Fibroblast of skin of right quadriceps (primary cell): ENCODE measurements at regions not wholly inside any gene's neighbourhood (a gene's known extent, or its start where the extent isn't known, plus 50 kb on each side); places are given as distances from the start of the nearest gene placed in this dataset.
"Not testable (repeated sequence)": the region's sequence is repeated elsewhere in the genome, so short reads cannot be mapped to it uniquely, and the experiment has no call there.

ENCODE experiments used
- DNase-seq: peaks from one replicate; pipeline ENCODE4 v3.0.0-alpha.2; 2013

DNA sequence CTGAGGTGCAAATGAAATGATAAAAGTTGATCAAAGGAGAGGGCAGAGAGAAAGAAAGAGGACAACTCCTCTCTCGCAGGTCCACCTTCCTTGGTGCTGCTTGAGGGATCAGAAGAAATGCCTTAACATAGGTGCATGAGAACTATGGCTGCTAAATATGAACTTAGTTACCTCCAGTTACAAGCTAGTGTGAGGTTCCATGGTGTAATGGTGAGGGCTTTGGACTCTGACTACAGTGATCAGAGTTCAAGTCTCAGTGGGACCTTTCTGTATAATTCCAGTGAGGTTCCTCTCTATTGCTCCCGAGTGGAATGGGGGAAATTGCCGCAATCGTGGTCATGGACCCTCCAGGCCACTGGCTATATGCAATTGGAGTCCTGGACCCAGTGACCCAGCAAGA lies 387.3 kb downstream of the FAM72C start:
- DNase-seq, result no peak

DNA sequence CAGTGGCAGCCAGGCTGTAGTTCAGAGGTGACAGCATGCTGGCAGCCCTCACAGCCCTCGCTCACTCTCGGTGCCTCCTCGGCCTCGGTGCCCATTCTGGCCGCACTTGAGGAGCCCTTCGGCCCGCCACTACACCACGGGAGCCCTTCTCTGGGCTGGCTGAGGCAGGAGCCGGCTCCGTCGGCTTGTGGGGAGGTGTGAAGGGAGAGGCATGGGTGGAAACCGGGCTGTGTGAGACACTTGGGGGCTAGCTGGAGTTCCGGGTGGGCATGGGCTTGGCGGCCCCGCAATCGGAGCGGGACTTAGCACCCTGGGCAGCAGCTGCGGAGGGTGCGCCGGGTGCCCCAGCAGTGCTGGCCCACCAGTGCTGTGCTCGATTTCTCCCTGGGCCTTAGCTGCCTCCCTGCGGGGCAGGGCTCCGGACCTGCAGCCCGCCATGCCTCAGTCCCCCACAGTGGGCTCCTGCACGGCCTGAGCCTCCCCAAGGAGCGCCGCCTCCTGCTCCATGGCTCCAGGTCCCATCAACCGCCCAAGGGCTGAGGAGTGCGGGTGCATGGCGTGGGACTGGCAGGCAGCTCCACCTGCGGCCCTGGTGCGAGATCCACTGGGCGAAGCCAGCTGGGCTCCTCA lies 396.8 kb downstream of the FAM72C start:
- DNase-seq, result no peak

GRCh38 chr1:143572661-143573060 lies 399.1 kb downstream of the FAM72C start:
- not testable (repeated sequence) for DNase-seq

- DNase-seq, result not testable (repeated sequence)
These were observed 408.0 kb downstream of the FAM72C start for GRCh38 chr1:143563761-143564160.

DNA sequence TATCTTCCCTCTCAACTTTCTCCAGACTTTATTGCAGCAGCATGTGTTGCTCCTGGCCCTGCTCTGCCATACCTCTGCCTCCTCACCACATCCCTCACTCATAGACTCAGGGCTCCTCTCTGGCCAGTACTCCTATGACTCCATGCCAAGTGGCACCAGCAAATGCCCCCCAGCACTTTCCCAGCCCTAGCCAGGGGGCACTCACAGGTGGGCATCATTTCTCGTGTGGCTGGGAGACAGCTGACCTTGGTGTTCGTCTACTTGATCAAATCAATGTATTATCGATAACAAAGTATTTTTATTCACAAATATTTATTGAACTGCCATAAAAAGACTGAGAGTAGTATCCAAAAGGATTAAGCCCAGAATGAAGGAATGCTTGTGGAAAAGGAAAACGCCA lies 418.2 kb downstream of the FAM72C start:
- no peak for DNase-seq

- not testable (repeated sequence) for DNase-seq
These were observed 467.1 kb downstream of the FAM72C start for GRCh38 chr1:143504703-143505102.

- not testable (repeated sequence) for DNase-seq
These were observed 467.7 kb downstream of the FAM72C start for GRCh38 chr1:143504080-143504479.

- not testable (repeated sequence) for DNase-seq
These were observed 468.7 kb downstream of the FAM72C start for GRCh38 chr1:143503048-143503447.

- DNase-seq, result not testable (repeated sequence)
These were observed 469.7 kb downstream of the FAM72C start for GRCh38 chr1:143502038-143502437.

- DNase-seq, result not testable (repeated sequence)
These were observed 473.6 kb downstream of the FAM72C start for GRCh38 chr1:143498059-143498749.

DNA sequence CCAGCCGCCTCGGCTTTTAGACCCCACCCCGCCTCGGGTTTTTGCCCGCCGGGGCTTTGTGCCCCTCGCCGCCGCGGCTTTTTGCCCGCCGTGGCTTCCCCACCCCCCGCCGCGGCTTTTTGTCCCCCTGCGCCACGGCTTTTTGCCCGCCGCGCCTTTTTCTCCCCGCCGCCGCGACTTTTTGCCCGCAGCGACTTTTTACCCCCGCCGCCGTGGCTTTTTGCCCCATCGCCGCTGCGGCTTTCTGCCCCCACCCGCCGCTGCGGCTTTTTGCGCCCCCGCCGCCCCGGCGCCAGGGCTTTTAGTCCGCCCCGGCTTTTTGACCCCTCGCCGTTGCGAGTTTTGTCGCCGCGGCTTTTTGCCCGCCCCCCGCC lies 474.4 kb downstream of the FAM72C start:
- DNase-seq, result no peak

DNA sequence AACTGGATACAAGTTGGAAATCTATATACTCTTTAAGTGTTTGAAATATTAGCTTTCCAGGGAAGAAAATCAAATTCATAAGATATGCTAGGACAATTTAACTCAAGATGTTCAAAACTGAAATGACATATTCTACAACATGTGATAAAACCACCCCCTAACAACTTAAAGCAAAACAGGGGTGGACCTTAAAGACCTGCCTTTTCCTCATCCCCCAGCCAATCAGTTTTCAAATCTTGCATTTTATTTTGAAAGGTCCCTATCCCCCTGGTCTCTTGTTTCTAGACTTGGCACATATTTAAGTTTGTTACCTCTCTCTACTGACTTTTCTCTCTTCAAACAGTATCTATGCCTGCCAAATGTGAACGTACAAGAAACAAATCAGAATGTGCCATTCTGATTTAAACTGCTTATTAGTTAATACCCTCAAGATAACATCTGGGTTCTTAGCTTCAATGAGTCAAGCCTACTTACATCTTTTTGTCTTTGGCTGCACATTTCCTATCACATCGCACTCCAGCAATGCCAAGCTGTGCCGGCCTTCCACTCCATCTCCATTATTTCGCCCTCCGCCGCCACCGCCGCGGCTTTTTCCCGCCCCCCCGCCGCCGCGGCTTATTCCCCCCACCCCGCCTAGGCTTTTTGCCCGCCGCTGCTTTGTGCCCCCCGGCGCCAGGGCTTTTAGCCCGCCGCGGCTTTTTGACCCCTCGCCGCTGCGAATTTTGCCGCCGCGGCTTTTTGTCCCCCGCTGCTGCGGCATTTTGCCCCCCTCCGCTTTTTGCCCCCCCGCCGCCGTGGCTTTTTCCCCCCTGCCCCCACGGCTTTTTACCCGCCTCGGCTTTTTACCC lies 475.0 kb downstream of the FAM72C start:
- not testable (repeated sequence) for DNase-seq
